ENCODE measurements at regions not wholly inside any gene's neighbourhood (a gene's known extent, or its start where the extent isn't known, plus 50 kb on each side); places are given as distances from the start of the nearest gene placed in this dataset.

GRCh38 chr21:31566611-31567010 lies 92.9 kb upstream of the SOD1 start:
- DNase-seq (ENCODE audit: low read depth in 2 of 2), result no peak

GRCh38 chr21:31566064-31566463 lies 93.4 kb upstream of the SOD1 start:
- DNase-seq (ENCODE audit: low read depth in 2 of 2), result no peak

GRCh38 chr21:31564439-31564838 lies 95.1 kb upstream of the SOD1 start:
- no peak for DNase-seq (ENCODE audit: low read depth in 2 of 2)

- DNase-seq (ENCODE audit: low read depth in 2 of 2), result no peak
Observed at GRCh38 chr21:31560479-31560878, 99.0 kb upstream of the SOD1 start.

GRCh38 chr21:31559368-31560119 lies 99.9 kb upstream of the SOD1 start:
- peak; percentile 88 to 94 for DNase-seq (ENCODE audit: low read depth in 2 of 2)

- DNase-seq (ENCODE audit: low read depth in 2 of 2), result peak; percentile 86 to 88
Observed at GRCh38 chr21:31558962-31559367, 100.5 kb upstream of the SOD1 start.

GRCh38 chr21:31558189-31558961 lies 101.1 kb upstream of the SOD1 start:
- DNase-seq (ENCODE audit: low read depth in 2 of 2), result no peak

- no peak for DNase-seq (ENCODE audit: low read depth in 2 of 2)
Observed at GRCh38 chr21:31557421-31558188, 101.9 kb upstream of the SOD1 start.

- DNase-seq (ENCODE audit: low read depth in 2 of 2), result no peak
Observed at GRCh38 chr21:31556662-31557061, 102.8 kb upstream of the SOD1 start.

GRCh38 chr21:31555741-31556191 lies 103.7 kb upstream of the SOD1 start:
- no peak for DNase-seq (ENCODE audit: low read depth in 2 of 2)

- peak in 1 of 2 donors; percentile 19 for DNase-seq (ENCODE audit: low read depth in 2 of 2)
Observed at GRCh38 chr21:31554511-31555022, 104.9 kb upstream of the SOD1 start.

GRCh38 chr21:31553926-31554325 lies 105.6 kb upstream of the SOD1 start:
- no peak for DNase-seq (ENCODE audit: low read depth in 2 of 2)

GRCh38 chr21:31553461-31553860 lies 106.0 kb upstream of the SOD1 start:
- no peak for DNase-seq (ENCODE audit: low read depth in 2 of 2)

GRCh38 chr21:31552826-31553225 lies 106.7 kb upstream of the SOD1 start:
- no peak for DNase-seq (ENCODE audit: low read depth in 2 of 2)

- DNase-seq (ENCODE audit: low read depth in 2 of 2), result no peak
Observed at GRCh38 chr21:31550070-31550469, 109.4 kb upstream of the SOD1 start.

- DNase-seq (ENCODE audit: low read depth in 2 of 2), result no peak
Observed at GRCh38 chr21:31548688-31549087, 110.8 kb upstream of the SOD1 start.

- no peak for DNase-seq (ENCODE audit: low read depth in 2 of 2)
Observed at GRCh38 chr21:31546443-31547170, 112.9 kb upstream of the SOD1 start.

GRCh38 chr21:31545036-31545435 lies 114.5 kb upstream of the SOD1 start:
- DNase-seq (ENCODE audit: low read depth in 2 of 2), result no peak

GRCh38 chr21:31543191-31543590 lies 116.3 kb upstream of the SOD1 start:
- no peak for DNase-seq (ENCODE audit: low read depth in 2 of 2)

GRCh38 chr21:31538816-31539215 lies 120.7 kb upstream of the SOD1 start:
- DNase-seq (ENCODE audit: low read depth in 2 of 2), result no peak

- DNase-seq (ENCODE audit: low read depth in 2 of 2), result no peak
Observed at GRCh38 chr21:31537872-31538576, 121.5 kb upstream of the SOD1 start.
